SK-N-SH treated with all-trans-retinoic acid at 6 μM for 48 hours (cell line): ENCODE measurements at regions not wholly inside any gene's neighbourhood (a gene's known extent, or its start where the extent isn't known, plus 50 kb on each side); places are given as distances from the start of the nearest gene placed in this dataset.

Experiments used
- ATAC-seq: fragments of 200-7000 bp; cut with Tn5 transposase; 3 replicates; pipeline ENCODE4 v1.9.1; 2020; ENCODE audit warnings: mild to moderate bottlenecking, moderate library complexity
- ARNTL ChIP-seq: fragments of 450-650 bp; formaldehyde crosslinking; IDR thresholded peaks from 2 replicates; pipeline ENCODE4 v1.5.0; 2020; ENCODE audit warnings: low read depth, mild to moderate bottlenecking, moderate library complexity, borderline replicate concordance
- BACH2 ChIP-seq: fragments of 250-450 bp; sonication (Bioruptor Pico); IDR thresholded peaks from 2 replicates; pipeline ENCODE4 v1.9.0; 2021; ENCODE audit warnings: mild to moderate bottlenecking, borderline replicate concordance
- CREB5 ChIP-seq: fragments of 250-450 bp; sonication (Bioruptor Pico); IDR thresholded peaks from 2 replicates; pipeline ENCODE4 v1.5.1; 2020; ENCODE audit warnings: low read depth, mild to moderate bottlenecking, moderate library complexity
- CSDC2 ChIP-seq: fragments of 250-450 bp; sonication (Bioruptor Pico); IDR thresholded peaks from 2 replicates; pipeline ENCODE4 v1.5.0; 2020; ENCODE audit warnings: mild to moderate bottlenecking, moderate library complexity
- CSRNP3 ChIP-seq: fragments of 250-450 bp; sonication (Bioruptor Pico); IDR thresholded peaks from 2 replicates; pipeline ENCODE4 v1.5.1; 2021; ENCODE audit warnings: mild to moderate bottlenecking, moderate library complexity
- ESRRG ChIP-seq: fragments of 250-450 bp; sonication (Bioruptor Pico); IDR thresholded peaks from 2 replicates; pipeline ENCODE4 v1.6.1; 2021; ENCODE audit warnings: mild to moderate bottlenecking
- GLIS3 ChIP-seq: fragments of 250-450 bp; sonication (Bioruptor Pico); IDR thresholded peaks from 2 replicates; pipeline ENCODE4 v1.5.0; 2020; ENCODE audit warnings: mild to moderate bottlenecking, moderate library complexity
- ISL1 ChIP-seq: fragments of 250-450 bp; sonication (Bioruptor Pico); IDR thresholded peaks from 2 replicates; pipeline ENCODE4 v2.1.2; 2022; ENCODE audit warnings: mild to moderate bottlenecking, moderate library complexity
- OSR1 ChIP-seq: fragments of 250-450 bp; sonication (Bioruptor Pico); IDR thresholded peaks from 2 replicates; pipeline ENCODE4 v1.8.0; 2022; ENCODE audit warnings: moderate library complexity, mild to moderate bottlenecking, inconsistent platforms
- POU6F1 ChIP-seq: fragments of 250-450 bp; sonication (Bioruptor Pico); IDR thresholded peaks from 2 replicates; pipeline ENCODE4 v1.8.0; 2021; ENCODE audit warnings: low read depth, mild to moderate bottlenecking, moderate library complexity, borderline replicate concordance
- PPARA ChIP-seq: fragments of 250-450 bp; sonication (Bioruptor Pico); IDR thresholded peaks from 2 replicates; pipeline ENCODE4 v1.5.0; 2020; ENCODE audit warnings: mild to moderate bottlenecking, borderline replicate concordance
- RARB ChIP-seq: fragments of 250-450 bp; sonication (Bioruptor Pico); IDR thresholded peaks from 2 replicates; pipeline ENCODE4 v1.8.0; 2021; ENCODE audit warnings: mild to moderate bottlenecking, moderate library complexity
- SNAI2 ChIP-seq: fragments of 250-450 bp; sonication (Bioruptor Pico); IDR thresholded peaks from 2 replicates; pipeline ENCODE4 v1.5.0; 2020; ENCODE audit warnings: mild to moderate bottlenecking, moderate library complexity
- TCF4 ChIP-seq: fragments of 250-450 bp; sonication (Bioruptor Pico); IDR thresholded peaks from 2 replicates; pipeline ENCODE4 v1.8.0; 2021; ENCODE audit warnings: mild to moderate bottlenecking, moderate library complexity, borderline replicate concordance
- TOX ChIP-seq: fragments of 250-450 bp; sonication (Bioruptor Pico); IDR thresholded peaks from 2 replicates; pipeline ENCODE4 v1.8.0; 2021; ENCODE audit warnings: mild to moderate bottlenecking, moderate library complexity, borderline replicate concordance
- ZC3H10 ChIP-seq: fragments of 250-450 bp; sonication (Bioruptor Pico); IDR thresholded peaks from 2 replicates; pipeline ENCODE4 v1.5.1; 2021; ENCODE audit warnings: mild to moderate bottlenecking, moderate library complexity
- ZFP3 ChIP-seq: fragments of 250-450 bp; sonication (Bioruptor Pico); IDR thresholded peaks from 2 replicates; pipeline ENCODE4 v1.5.0; 2020; ENCODE audit warnings: mild to moderate bottlenecking, moderate library complexity
- ZFP30 ChIP-seq: fragments of 450-650 bp; formaldehyde crosslinking; IDR thresholded peaks from 2 replicates; pipeline ENCODE4 v1.5.0; 2022; ENCODE audit warnings: mild to moderate bottlenecking, moderate library complexity
- ZNF565 ChIP-seq: fragments of 450-650 bp; formaldehyde crosslinking; conservative IDR thresholded peaks from 2 replicates; pipeline ENCODE4 v1.5.0; 2020; ENCODE audit warnings: low read depth, mild to moderate bottlenecking, moderate library complexity
- ZNF70 ChIP-seq: fragments of 450-650 bp; formaldehyde crosslinking; IDR thresholded peaks from 2 replicates; pipeline ENCODE4 v1.5.0; 2020; ENCODE audit warnings: mild to moderate bottlenecking, moderate library complexity
- ZNF8 ChIP-seq: fragments of 450-650 bp; formaldehyde crosslinking; IDR thresholded peaks from 2 replicates; pipeline ENCODE4 v1.5.0; 2020; ENCODE audit warnings: mild to moderate bottlenecking, moderate library complexity

- ATAC-seq, result no peak
- TF ChIP-seq TOX (CRISPR knock-in tag) (no peak), ZFP30 (CRISPR knock-in tag) (no peak), ZNF565 (CRISPR knock-in tag) (no peak)
These were observed 1053.4 kb upstream of the ADGRL4 start for GRCh38 chr1:80059940-80060339.

- TF ChIP-seq CREB5 (no peak), OSR1 (CRISPR knock-in tag) (no peak)
- ATAC-seq, result no peak
These were observed 1049.6 kb upstream of the ADGRL4 start for GRCh38 chr1:80056179-80056578.

- TF ChIP-seq ZFP30 (CRISPR knock-in tag), result no peak
- no peak for TF ChIP-seq CSRNP3 (CRISPR knock-in tag)
- no peak for TF ChIP-seq ARNTL (CRISPR knock-in tag)
- no peak for TF ChIP-seq ESRRG (CRISPR knock-in tag)
- no peak for TF ChIP-seq GLIS3
- no peak for TF ChIP-seq SNAI2 (CRISPR knock-in tag)
- TF ChIP-seq OSR1 (CRISPR knock-in tag), result no peak
- no peak for TF ChIP-seq ISL1
- no peak for TF ChIP-seq RARB (CRISPR knock-in tag)
- TF ChIP-seq ZNF565 (CRISPR knock-in tag), result no peak
- TF ChIP-seq ZNF8, result no peak
- ATAC-seq, result no peak; the same call in 2 of the 3 replicates
These were observed 1047.6 kb upstream of the ADGRL4 start for GRCh38 chr1:80054129-80054528.

- TF ChIP-seq ESRRG (CRISPR knock-in tag) (no peak), TCF4 (CRISPR knock-in tag) (no peak), CSDC2 (CRISPR knock-in tag) (no peak), ISL1 (no peak), CREB5 (no peak), ARNTL (CRISPR knock-in tag) (no peak), CSRNP3 (CRISPR knock-in tag) (no peak), BACH2 (CRISPR knock-in tag) (no peak)
- TF ChIP-seq, all 23 proteins: peak for 0
- no peak for ATAC-seq
These were observed 1047.1 kb upstream of the ADGRL4 start for GRCh38 chr1:80053613-80054012.

- no peak for ATAC-seq
- TF ChIP-seq SNAI2 (CRISPR knock-in tag) (no peak), POU6F1 (no peak), ZC3H10 (CRISPR knock-in tag) (no peak), ESRRG (CRISPR knock-in tag) (no peak), ZFP3 (CRISPR knock-in tag) (no peak), ZNF70 (no peak), OSR1 (CRISPR knock-in tag) (no peak), TCF4 (CRISPR knock-in tag) (no peak), ZNF8 (no peak), PPARA (CRISPR knock-in tag) (no peak)
These were observed 1044.0 kb upstream of the ADGRL4 start for GRCh38 chr1:80050523-80050922.
